Fibroblast of pulmonary artery (primary cell): ENCODE measurements at regions not wholly inside any gene's neighbourhood (a gene's known extent, or its start where the extent isn't known, plus 50 kb on each side); places are given as distances from the start of the nearest gene placed in this dataset.
A peak's percentile ranks its signal among the peaks of the same experiment; 100 is the strongest.

Source experiments
- DNase-seq: peaks from one replicate; pipeline ENCODE4 v3.0.0-alpha.2; 2010; ENCODE audit warnings: low read depth
- H3K4me3 ChIP-seq: replicated peaks from 2 replicates; pipeline ENCODE4 v1.5.1; 2011; ENCODE audit warnings: low read depth, mild to moderate bottlenecking, control low read depth, low read length, moderate library complexity
- TF ChIP-seq, protein P1 (sequence below): IDR thresholded peaks from 2 replicates; pipeline ENCODE4 v1.5.1; 2011; ENCODE audit warnings: mild to moderate bottlenecking, control low read depth, low read length, inconsistent platforms; ENCODE audit errors: missing control alignments

DNA sequence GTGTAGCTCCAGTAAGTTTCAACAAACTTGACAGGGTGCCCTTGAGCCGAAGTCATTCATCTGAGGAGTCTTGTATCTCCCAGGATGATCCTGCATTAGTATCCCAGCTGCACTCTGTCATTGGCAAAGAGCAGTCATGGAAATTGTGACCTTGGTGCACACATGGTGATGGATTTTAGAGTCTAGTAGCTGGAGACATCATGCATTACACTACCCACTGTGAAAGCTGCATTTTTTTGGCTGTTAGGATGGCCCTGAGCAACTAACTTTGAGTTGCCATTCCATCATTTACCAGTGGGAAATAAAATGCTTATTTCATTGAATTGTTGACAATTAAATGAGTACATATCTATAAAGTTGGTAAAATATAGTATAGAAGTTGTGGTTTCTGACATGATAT, 552.6 kb upstream of the CBLB start:
- no peak overlapping the region for H3K4me3 ChIP-seq
- TF ChIP-seq, protein P1, sequence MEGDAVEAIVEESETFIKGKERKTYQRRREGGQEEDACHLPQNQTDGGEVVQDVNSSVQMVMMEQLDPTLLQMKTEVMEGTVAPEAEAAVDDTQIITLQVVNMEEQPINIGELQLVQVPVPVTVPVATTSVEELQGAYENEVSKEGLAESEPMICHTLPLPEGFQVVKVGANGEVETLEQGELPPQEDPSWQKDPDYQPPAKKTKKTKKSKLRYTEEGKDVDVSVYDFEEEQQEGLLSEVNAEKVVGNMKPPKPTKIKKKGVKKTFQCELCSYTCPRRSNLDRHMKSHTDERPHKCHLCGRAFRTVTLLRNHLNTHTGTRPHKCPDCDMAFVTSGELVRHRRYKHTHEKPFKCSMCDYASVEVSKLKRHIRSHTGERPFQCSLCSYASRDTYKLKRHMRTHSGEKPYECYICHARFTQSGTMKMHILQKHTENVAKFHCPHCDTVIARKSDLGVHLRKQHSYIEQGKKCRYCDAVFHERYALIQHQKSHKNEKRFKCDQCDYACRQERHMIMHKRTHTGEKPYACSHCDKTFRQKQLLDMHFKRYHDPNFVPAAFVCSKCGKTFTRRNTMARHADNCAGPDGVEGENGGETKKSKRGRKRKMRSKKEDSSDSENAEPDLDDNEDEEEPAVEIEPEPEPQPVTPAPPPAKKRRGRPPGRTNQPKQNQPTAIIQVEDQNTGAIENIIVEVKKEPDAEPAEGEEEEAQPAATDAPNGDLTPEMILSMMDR: no peak
- DNase-seq: no peak

DNA sequence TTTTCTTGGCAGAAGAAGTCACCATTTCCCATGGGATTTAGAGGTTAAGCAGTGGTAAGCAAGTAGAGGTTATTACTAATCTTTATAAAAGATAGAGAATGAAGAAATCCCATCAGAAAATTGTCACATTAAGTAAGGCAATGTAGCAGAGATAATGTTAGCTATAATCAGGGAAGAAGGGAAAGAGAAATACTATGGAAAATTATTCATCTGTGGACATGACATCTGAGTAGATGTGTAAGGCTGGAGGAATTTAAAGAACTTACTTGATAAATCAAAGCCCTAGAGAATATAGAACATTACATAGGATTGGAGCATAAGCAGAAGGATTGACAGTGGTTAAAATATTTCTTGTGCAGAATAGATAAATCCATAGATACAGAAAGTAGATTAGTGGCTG, 553.1 kb upstream of the CBLB start:
- peak; percentile 47 for DNase-seq
- H3K4me3 ChIP-seq: no peak overlapping the region
- TF ChIP-seq, protein P1: no peak

DNA sequence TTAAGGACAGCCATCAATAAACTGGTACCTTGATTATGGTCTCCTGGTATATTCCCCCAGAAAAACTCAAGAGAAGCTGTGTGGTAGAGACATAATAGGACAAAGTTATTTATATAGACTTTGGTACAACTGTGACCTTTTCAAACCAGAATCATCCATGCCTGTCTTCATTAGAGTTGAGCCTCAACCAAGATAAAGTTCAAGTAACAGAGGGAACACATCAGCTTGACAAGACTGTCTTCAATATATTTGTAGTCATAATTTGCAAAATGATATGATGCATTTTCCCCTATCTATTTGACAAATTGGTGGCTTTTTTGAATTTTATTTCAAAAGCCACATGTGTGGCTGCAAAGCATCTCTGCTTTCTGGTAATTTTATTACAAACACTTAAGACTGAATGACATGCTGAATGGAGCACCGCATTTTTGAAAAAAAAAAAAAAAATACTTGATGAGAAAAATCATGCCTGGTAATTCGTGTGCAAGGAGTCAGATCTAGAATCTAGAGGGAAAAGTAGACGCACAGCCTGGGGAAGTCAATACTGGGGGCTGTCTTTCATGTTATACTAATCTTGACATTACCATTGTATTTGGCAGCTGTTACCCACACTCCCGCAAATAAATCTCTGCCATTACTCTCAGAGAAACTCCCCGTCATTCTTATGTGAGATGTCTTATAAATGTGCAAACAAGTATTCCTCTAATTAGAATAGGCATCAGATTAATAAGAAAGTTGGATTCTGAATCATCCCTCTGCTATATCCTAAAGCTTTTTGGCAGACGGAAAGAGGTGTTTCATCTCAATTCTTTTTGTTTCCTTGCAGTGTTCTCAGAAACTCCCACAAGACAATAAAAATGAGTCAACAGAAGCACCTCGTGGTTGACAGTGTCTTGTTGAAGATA, 554.8 kb upstream of the CBLB start:
- no peak overlapping the region for H3K4me3 ChIP-seq
- TF ChIP-seq, protein P1: no peak
- DNase-seq: peak; percentile 56

DNA sequence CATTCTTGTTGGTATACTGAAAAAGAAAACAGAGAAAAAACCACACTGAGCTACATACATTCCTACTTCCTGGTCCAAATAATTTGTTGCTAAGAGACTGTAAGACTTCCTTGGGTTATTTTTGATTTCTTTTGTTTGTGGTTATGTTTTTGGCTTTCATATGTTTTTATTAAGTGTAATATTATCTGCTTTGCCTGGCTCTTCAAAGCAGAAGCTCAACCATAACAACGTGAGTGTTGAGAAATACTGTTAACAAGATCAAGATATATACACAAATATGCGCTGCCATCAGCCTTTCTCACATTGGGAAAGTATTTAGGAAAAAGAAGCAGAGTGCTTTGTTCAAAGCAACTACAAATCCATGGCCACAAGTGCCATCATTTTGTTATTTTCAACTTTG, 556.2 kb upstream of the CBLB start:
- peak; percentile 80 for DNase-seq
- no peak overlapping the region for H3K4me3 ChIP-seq

DNA sequence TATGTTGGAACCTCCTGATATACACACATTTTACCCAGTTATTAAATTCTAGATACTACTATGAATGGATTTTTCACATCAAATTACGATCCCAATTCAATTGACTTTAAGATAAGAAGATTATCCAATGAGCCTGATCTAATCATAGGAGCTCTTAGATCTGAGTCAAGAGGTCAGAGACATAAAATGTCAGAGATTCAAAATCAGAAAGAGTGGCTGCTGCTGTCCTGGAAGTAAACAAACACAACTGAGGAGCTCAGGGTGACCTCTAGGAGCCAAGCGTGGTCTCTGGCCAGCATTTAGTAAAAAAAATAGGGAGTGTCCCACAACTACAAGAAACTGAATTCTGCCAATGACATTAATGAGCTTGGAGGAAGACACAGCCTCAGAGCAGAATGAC, 557.1 kb upstream of the CBLB start:
- no peak overlapping the region for H3K4me3 ChIP-seq
- TF ChIP-seq, protein P1: no peak
- no peak for DNase-seq

More for the DNA sequence above, 556.2 kb upstream of the CBLB start:
- TF ChIP-seq, protein P1: no peak

DNA sequence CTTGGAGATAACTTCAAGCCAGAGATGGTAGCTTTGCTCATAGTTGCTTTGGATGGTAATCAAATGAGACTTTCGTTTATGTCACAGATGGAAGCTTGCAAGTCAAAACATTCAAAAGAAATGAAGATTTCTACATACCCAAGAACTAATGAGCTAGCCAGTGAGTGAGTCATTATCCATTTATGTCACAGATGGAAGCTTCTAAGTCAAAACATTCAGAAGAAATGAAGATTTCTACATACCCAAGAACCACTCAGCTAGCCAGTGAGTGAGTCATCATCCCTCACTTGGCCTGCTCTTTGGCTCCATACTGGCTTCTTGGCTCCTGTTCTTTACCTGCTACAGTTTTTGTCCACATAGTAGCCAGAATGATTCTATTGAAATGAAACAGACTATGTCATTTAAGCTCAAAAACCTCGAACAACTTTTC, 559.8 kb upstream of the CBLB start:
- TF ChIP-seq, protein P1: no peak
- peak; percentile 98 for DNase-seq
- H3K4me3 ChIP-seq: no peak overlapping the region

DNA sequence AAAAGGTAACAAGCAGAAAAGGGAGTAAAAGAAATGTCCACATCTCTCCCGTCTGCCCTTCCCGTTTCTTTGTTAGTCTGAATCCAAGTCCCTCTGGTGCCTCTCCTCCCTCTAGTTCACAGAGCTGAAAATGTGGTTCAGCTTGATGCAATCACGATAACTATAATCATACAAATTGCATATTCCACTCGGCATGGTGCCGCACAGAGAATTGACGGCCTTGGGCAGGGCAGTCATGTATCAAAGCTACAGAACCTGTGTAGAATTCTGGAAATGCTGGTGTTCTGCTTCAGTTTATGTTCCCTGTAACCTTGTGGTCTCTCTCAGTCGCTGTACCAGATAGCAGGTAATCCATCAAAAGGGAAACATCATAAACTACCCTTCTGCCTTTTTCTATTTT, 562.9 kb upstream of the CBLB start:
- TF ChIP-seq, protein P1: no peak
- no peak overlapping the region for H3K4me3 ChIP-seq
- DNase-seq: no peak
